CD8-positive, alpha-beta memory T cell (primary cell): ENCODE measurements at regions not wholly inside any gene's neighbourhood (a gene's known extent, or its start where the extent isn't known, plus 50 kb on each side); places are given as distances from the start of the nearest gene placed in this dataset.
A peak's percentile ranks its signal among the peaks of the same experiment; 100 is the strongest.

ENCODE experiments used
- CTCF ChIA-PET: fragments of 350-600 bp; sonication (Branson Sonifier 250); formaldehyde crosslinking; loops from one replicate; lab custom pipeline; 2021; ENCODE audit warnings: antibody characterized with exemption; lab: Charles Lee
- POLR2A ChIA-PET: fragments of 350-600 bp; sonication (Branson Sonifier 250); formaldehyde crosslinking; loops from one replicate; lab custom pipeline; 2021; ENCODE audit warnings: antibody characterized with exemption; lab: Charles Lee
- DNase-seq, 5 donors: peaks; one replicate each; pipeline versions ENCODE4 v3.0.0 to v3.0.0-alpha.2; 2020 to 2022; ENCODE audit warnings: mixed read lengths in 1 of 5
- H3K27ac ChIP-seq: one replicate; pipeline ENCODE4 v1.7.0; 2013; ENCODE audit warnings: low read depth, mild to moderate bottlenecking, low read length, moderate library complexity
- H3K27me3 ChIP-seq: 2 replicates; pipeline ENCODE4 v1.7.0; 2013; ENCODE audit warnings: low read length, mild to moderate bottlenecking; ENCODE audit not compliant: insufficient read depth, poor library complexity, severe bottlenecking
- H3K36me3 ChIP-seq: 2 replicates; pipeline ENCODE4 v1.7.0; 2013; ENCODE audit warnings: mild to moderate bottlenecking, low read length, moderate library complexity; ENCODE audit not compliant: insufficient read depth
- H3K4me1 ChIP-seq: 2 replicates; pipeline ENCODE4 v1.7.0; 2013; ENCODE audit warnings: mild to moderate bottlenecking, low read length, moderate library complexity; ENCODE audit not compliant: insufficient read depth
- H3K4me3 ChIP-seq: 2 replicates; pipeline ENCODE4 v1.7.0; 2013; ENCODE audit warnings: mild to moderate bottlenecking, low read length
- H3K9me3 ChIP-seq: 2 replicates; pipeline ENCODE4 v1.7.0; 2013; ENCODE audit warnings: mild to moderate bottlenecking, low read length
- H3K27ac Mint-ChIP-seq, 8 donors: one replicate each; pipeline ENCODE4 v1.8.0; 2020 to 2021; ENCODE audit warnings: mixed read lengths in 8 of 8, mild to moderate bottlenecking in 6 of 8, inconsistent platforms in 3 of 8, moderate library complexity in 3 of 8
- H3K27me3 Mint-ChIP-seq, 2 donors: one replicate each; pipeline ENCODE4 v1.8.0; 2020 to 2021; ENCODE audit warnings: mixed read lengths in 2 of 2, mild to moderate bottlenecking in 1 of 2, moderate library complexity in 1 of 2
- H3K36me3 Mint-ChIP-seq, 3 donors: one replicate each; pipeline ENCODE4 v1.8.0; 2020 to 2021; ENCODE audit warnings: mixed read lengths in 3 of 3, inconsistent platforms in 1 of 3, mild to moderate bottlenecking in 1 of 3
- H3K4me1 Mint-ChIP-seq, 3 donors: one replicate each; pipeline ENCODE4 v1.8.0; 2020 to 2021; ENCODE audit warnings: mixed read lengths in 3 of 3, inconsistent platforms in 1 of 3, mild to moderate bottlenecking in 1 of 3
- H3K4me3 Mint-ChIP-seq, 7 donors: one replicate each; pipeline ENCODE4 v1.8.0; 2020 to 2021; ENCODE audit warnings: mixed read lengths in 7 of 7, mild to moderate bottlenecking in 6 of 7, moderate library complexity in 4 of 7, inconsistent platforms in 2 of 7
- H3K9me3 Mint-ChIP-seq, 5 donors: one replicate each; pipeline ENCODE4 v1.8.0; 2020 to 2022; ENCODE audit warnings: mixed read lengths in 5 of 5, mild to moderate bottlenecking in 3 of 5, moderate library complexity in 2 of 5, inconsistent platforms in 1 of 5

- Mint-ChIP-seq H3K4me1 (peaks cover 3 to 15% (median 11%) of the 10 kb centered on the region in 3 donors), H3K27me3 (peaks cover 3% of the 10 kb centered on the region in 2 donors), H3K36me3 (no peaks in the 10 kb centered on the region), H3K4me3 (no peak overlapping the region), H3K9me3 (no peaks in the 10 kb centered on the region), H3K27ac (no peak overlapping the region)
- POLR2A ChIA-PET, result no interaction called here
- no peak for DNase-seq
- CTCF ChIA-PET, result interaction anchor here (1.1 to 1.3 kb wide), 2 partner anchors 28 to 154 kb away, joined by 3 read pairs; no protein-coding TSS in a partner anchor
- no peaks in the 10 kb centered on the region for H3K9me3 ChIP-seq
- no peak overlapping the region for H3K27ac ChIP-seq
- no peak overlapping the region for H3K4me3 ChIP-seq
- H3K4me1 ChIP-seq, result peaks cover 14% of the 10 kb centered on the region
- no peaks in the 10 kb centered on the region for H3K36me3 ChIP-seq
- H3K27me3 ChIP-seq, result no peaks in the 10 kb centered on the region
Measured at GRCh38 chr16:85455534-85455933, 157.6 kb upstream of the GSE1 start.

- Histone ChIP-seq H3K9me3 (no peaks in the 10 kb centered on the region), H3K4me3 (no peak overlapping the region), H3K4me1 (peaks cover 14% of the 10 kb centered on the region), H3K36me3 (no peaks in the 10 kb centered on the region), H3K27me3 (peaks cover 9% of the 10 kb centered on the region), H3K27ac (no peak overlapping the region)
- H3K4me3 Mint-ChIP-seq, result no peak overlapping the region
- no peaks in the 10 kb centered on the region for H3K9me3 Mint-ChIP-seq
- peaks cover 9 to 11% of the 10 kb centered on the region in 2 donors for H3K27me3 Mint-ChIP-seq
- DNase-seq, result no peak
- ChIA-PET CTCF (no interaction called here), POLR2A (no interaction called here)
- H3K36me3 Mint-ChIP-seq, result no peaks in the 10 kb centered on the region
- H3K4me1 Mint-ChIP-seq, result peaks cover 3 to 18% (median 8%) of the 10 kb centered on the region in 3 donors
- H3K27ac Mint-ChIP-seq, result no peak overlapping the region
Measured at GRCh38 chr16:85457366-85457765, 155.8 kb upstream of the GSE1 start.

- Histone ChIP-seq H3K4me1 (peaks cover 10% of the 10 kb centered on the region), H3K27me3 (peaks cover 14% of the 10 kb centered on the region), H3K4me3 (no peak overlapping the region), H3K36me3 (no peaks in the 10 kb centered on the region), H3K27ac (no peak overlapping the region), H3K9me3 (no peaks in the 10 kb centered on the region)
- Mint-ChIP-seq H3K4me3 (no peak overlapping the region), H3K27ac (no peak overlapping the region), H3K36me3 (no peaks in the 10 kb centered on the region), H3K27me3 (peaks cover 12 to 15% of the 10 kb centered on the region in 2 donors), H3K9me3 (no peaks in the 10 kb centered on the region), H3K4me1 (peaks cover 5 to 14% (median 6%) of the 10 kb centered on the region in 3 donors)
- POLR2A ChIA-PET, result no interaction called here
- CTCF ChIA-PET, result no interaction called here
- no peak for DNase-seq
Measured at GRCh38 chr16:85458968-85459367, 154.2 kb upstream of the GSE1 start.

GRCh38 chr16:85459529-85460251 is 153.4 kb upstream of the GSE1 start:
- ChIA-PET POLR2A (no interaction called here), CTCF (interaction anchor here (1.5 kb wide), 1 partner anchor 10 kb away, joined by 5 read pairs; no protein-coding TSS in a partner anchor)
- no peak for DNase-seq
- peaks cover 5 to 14% (median 5%) of the 10 kb centered on the region in 3 donors for H3K4me1 Mint-ChIP-seq
- no peak overlapping the region for H3K27ac Mint-ChIP-seq
- H3K27me3 Mint-ChIP-seq, result peaks cover 12 to 22% of the 10 kb centered on the region in 2 donors
- H3K36me3 ChIP-seq, result no peaks in the 10 kb centered on the region
- H3K4me3 Mint-ChIP-seq, result no peak overlapping the region
- no peak overlapping the region for H3K27ac ChIP-seq
- no peaks in the 10 kb centered on the region for H3K9me3 ChIP-seq
- H3K4me3 ChIP-seq, result no peak overlapping the region
- peaks cover 19% of the 10 kb centered on the region for H3K27me3 ChIP-seq
- H3K36me3 Mint-ChIP-seq, result no peaks in the 10 kb centered on the region
- H3K4me1 ChIP-seq, result peaks cover 10% of the 10 kb centered on the region
- no peaks in the 10 kb centered on the region for H3K9me3 Mint-ChIP-seq

GRCh38 chr16:85460252-85461021 is 152.7 kb upstream of the GSE1 start:
- H3K4me1 ChIP-seq, result peaks cover 10% of the 10 kb centered on the region
- Mint-ChIP-seq H3K9me3 (no peaks in the 10 kb centered on the region), H3K27me3 (peaks cover 16 to 29% of the 10 kb centered on the region in 2 donors), H3K4me1 (peaks cover 5 to 14% (median 5%) of the 10 kb centered on the region in 3 donors), H3K27ac (no peak overlapping the region), H3K4me3 (peak overlapping the region in 2 of 7 donors; percentile 6 to 44), H3K36me3 (no peaks in the 10 kb centered on the region)
- no peaks in the 10 kb centered on the region for H3K36me3 ChIP-seq
- H3K27ac ChIP-seq, result peak overlapping the region; percentile 78
- H3K4me3 ChIP-seq, result no peak overlapping the region
- DNase-seq, result no peak
- ChIA-PET POLR2A (no interaction called here), CTCF (interaction anchor here (1.5 to 2.2 kb wide), 2 partner anchors 11 to 31 kb away, joined by 5 to 7 read pairs; no protein-coding TSS in a partner anchor)
- H3K9me3 ChIP-seq, result no peaks in the 10 kb centered on the region
- peaks cover 21% of the 10 kb centered on the region for H3K27me3 ChIP-seq

- Histone ChIP-seq H3K4me1 (peaks cover 10% of the 10 kb centered on the region), H3K36me3 (no peaks in the 10 kb centered on the region), H3K27ac (peak overlapping the region; percentile 78), H3K27me3 (peaks cover 21% of the 10 kb centered on the region), H3K9me3 (no peaks in the 10 kb centered on the region), H3K4me3 (peak overlapping the region; percentile 67)
- H3K4me1 Mint-ChIP-seq, result peaks cover 5 to 14% (median 5%) of the 10 kb centered on the region in 3 donors
- DNase-seq, result no peak
- no peaks in the 10 kb centered on the region for H3K9me3 Mint-ChIP-seq
- peak overlapping the region in 1 of 7 donors; percentile 79 for H3K4me3 Mint-ChIP-seq
- H3K36me3 Mint-ChIP-seq, result peaks cover 0 to 1% (median 0%) of the 10 kb centered on the region in 3 donors
- POLR2A ChIA-PET, result no interaction called here
- H3K27me3 Mint-ChIP-seq, result peaks cover 19 to 33% of the 10 kb centered on the region in 2 donors
- CTCF ChIA-PET, result interaction anchor here (1.0 to 2.2 kb wide), 4 partner anchors 12 to 96 kb away, joined by 4 to 7 read pairs (median 4); no protein-coding TSS in a partner anchor
- peak overlapping the region in 1 of 8 donors; percentile 60 for H3K27ac Mint-ChIP-seq
Measured at GRCh38 chr16:85461022-85461813, 151.9 kb upstream of the GSE1 start.

GRCh38 chr16:85461814-85462713 is 151.1 kb upstream of the GSE1 start:
- POLR2A ChIA-PET, result no interaction called here
- Mint-ChIP-seq H3K4me3 (peak overlapping the region; percentile 25 to 86 (median 84)), H3K27me3 (peaks cover 20 to 33% of the 10 kb centered on the region in 2 donors), H3K4me1 (peaks cover 5 to 14% (median 5%) of the 10 kb centered on the region in 3 donors), H3K36me3 (peaks cover 0 to 1% (median 0%) of the 10 kb centered on the region in 3 donors), H3K27ac (peak overlapping the region in 2 of 8 donors; percentile 49 to 80), H3K9me3 (no peaks in the 10 kb centered on the region)
- CTCF ChIA-PET, result interaction anchor here (1.0 to 2.2 kb wide), 3 partner anchors 29 to 95 kb away, joined by 4 to 7 read pairs (median 4); no protein-coding TSS in a partner anchor
- H3K9me3 ChIP-seq, result no peaks in the 10 kb centered on the region
- peak overlapping the region; percentile 67 for H3K4me3 ChIP-seq
- peak overlapping the region; percentile 78 for H3K27ac ChIP-seq
- H3K27me3 ChIP-seq, result peaks cover 21% of the 10 kb centered on the region
- DNase-seq, result no peak
- H3K36me3 ChIP-seq, result no peaks in the 10 kb centered on the region
- peaks cover 10% of the 10 kb centered on the region for H3K4me1 ChIP-seq
